GM10266 (cell line): ENCODE measurements at regions not wholly inside any gene's neighbourhood (a gene's known extent, or its start where the extent isn't known, plus 50 kb on each side); places are given as distances from the start of the nearest gene placed in this dataset.

ENCODE experiments used
- DNase-seq: peaks from one replicate; pipeline ENCODE4 v3.0.0; 2012; ENCODE audit errors: extremely low spot score
- TF ChIP-seq, protein P1 (sequence below): IDR thresholded peaks from 2 replicates; pipeline ENCODE4 v1.5.1; 2012; ENCODE audit warnings: mild to moderate bottlenecking, low read depth; ENCODE audit not compliant: control insufficient read depth, insufficient read depth; ENCODE audit errors: missing control alignments

DNA sequence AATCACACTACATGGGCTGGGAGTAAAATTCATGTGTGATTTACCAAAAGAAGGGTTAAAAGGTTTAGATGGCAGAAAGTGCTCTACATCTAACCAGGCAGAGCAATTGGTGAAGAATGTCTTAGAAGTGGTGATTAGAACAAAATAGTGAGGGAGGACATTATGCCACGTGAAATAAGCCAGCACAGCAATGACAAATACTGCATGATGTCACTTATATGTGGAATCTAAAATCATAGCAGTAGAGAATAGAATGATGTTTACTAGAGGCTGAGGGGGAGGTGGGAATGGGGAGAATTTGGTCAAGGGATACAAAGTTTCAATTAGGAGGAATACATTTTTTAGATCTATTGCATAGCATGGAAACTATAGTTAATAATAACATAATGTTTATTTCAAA lies 253.3 kb downstream of the KCNS3 start:
- TF ChIP-seq, protein P1, sequence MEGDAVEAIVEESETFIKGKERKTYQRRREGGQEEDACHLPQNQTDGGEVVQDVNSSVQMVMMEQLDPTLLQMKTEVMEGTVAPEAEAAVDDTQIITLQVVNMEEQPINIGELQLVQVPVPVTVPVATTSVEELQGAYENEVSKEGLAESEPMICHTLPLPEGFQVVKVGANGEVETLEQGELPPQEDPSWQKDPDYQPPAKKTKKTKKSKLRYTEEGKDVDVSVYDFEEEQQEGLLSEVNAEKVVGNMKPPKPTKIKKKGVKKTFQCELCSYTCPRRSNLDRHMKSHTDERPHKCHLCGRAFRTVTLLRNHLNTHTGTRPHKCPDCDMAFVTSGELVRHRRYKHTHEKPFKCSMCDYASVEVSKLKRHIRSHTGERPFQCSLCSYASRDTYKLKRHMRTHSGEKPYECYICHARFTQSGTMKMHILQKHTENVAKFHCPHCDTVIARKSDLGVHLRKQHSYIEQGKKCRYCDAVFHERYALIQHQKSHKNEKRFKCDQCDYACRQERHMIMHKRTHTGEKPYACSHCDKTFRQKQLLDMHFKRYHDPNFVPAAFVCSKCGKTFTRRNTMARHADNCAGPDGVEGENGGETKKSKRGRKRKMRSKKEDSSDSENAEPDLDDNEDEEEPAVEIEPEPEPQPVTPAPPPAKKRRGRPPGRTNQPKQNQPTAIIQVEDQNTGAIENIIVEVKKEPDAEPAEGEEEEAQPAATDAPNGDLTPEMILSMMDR, result no peak
- no peak for DNase-seq

DNA sequence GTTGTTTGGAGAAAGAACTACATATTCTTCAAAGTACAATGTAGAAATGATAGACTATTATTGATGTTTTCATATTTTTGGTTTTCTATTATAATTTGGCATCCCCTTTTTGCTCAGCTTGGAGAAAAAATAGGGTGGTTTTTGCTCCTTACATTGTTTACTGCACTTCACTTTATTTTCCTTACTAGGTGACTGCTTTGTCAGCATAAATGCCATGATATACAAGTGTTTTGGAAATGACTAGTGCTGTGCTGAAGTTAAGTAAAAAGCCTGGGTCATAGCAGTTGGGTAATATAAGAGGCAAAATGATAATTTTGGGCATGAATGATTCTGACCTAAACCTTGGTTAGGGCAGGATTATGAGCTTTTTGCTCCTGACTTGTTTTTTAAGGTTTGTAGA lies 250.9 kb downstream of the KCNS3 start:
- TF ChIP-seq, protein P1, result no peak
- no peak for DNase-seq

DNA sequence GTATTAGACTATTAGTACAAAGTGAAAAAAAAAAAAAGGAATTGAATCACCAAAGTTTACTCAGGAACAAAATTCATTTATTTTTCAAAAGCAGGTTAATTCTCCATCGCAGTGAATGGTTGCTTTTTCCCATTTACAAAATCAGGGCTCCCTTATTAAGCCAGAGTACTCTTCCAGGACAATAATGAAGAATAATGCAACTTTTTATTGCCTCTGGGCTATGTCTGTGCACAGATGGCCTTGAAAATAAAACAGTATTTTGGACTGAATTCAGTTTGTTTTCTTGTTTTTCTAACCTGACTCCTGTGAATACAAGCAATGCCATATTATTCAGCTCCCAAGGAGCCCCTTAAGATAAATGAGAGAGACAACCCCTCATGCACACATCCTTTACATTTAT lies 246.8 kb downstream of the KCNS3 start:
- TF ChIP-seq, protein P1, result no peak
- no peak for DNase-seq

DNA sequence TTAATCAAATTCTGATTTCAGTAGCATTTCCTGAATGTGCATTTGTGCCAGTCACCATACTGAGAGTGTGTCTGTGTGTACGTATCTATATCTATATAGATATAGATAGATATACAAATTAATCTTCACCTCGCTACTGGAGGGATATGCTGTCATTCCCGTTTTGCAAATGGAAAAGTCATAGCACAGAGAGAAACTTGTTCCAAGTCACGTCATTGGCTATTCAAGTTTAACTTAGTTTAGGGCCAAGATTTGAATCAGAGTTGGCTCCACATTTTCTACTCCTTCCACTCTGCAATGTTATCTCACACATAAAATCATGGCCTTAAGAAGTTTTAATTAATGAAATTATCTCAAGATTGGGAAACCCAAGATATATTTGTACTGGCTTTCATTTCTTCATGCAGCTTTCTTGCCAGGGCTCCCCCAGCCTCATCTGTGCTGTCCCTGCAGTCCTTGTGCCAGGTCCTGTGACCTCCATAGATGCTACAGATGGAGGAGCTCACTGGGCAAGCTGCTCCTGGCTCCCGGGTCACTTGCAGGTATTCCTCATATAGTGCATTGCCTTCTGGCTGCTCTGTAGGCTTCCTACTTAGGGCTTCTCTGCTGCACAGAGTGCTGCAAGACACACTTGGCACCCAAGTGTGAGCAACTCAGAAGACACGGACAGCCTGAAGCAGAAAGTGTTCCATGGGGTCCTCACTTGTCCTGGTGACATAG lies 245.8 kb downstream of the KCNS3 start:
- DNase-seq, result no peak

DNA sequence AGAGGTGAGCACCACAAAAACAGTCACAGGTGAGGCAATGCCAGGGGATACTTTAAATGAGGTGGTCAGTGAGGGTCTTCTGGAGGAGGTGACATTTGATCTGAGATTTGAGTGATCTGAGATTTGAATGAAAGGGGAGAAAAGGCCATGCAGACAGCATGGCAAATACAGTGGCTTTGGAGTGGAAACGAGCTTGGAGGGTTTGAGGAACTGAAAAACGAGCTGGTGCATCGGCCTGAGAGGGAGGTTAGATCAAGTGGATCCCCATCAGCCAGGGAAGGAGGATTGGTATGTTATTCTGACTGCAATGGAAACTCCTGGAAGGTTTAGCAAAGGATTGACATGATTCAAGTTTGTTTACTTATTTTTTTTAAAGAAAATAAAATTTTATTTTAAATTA lies 245.1 kb downstream of the KCNS3 start:
- DNase-seq, result no peak
- TF ChIP-seq, protein P1, result no peak

More for the DNA sequence above, 245.8 kb downstream of the KCNS3 start:
- TF ChIP-seq, protein P1, result no peak

DNA sequence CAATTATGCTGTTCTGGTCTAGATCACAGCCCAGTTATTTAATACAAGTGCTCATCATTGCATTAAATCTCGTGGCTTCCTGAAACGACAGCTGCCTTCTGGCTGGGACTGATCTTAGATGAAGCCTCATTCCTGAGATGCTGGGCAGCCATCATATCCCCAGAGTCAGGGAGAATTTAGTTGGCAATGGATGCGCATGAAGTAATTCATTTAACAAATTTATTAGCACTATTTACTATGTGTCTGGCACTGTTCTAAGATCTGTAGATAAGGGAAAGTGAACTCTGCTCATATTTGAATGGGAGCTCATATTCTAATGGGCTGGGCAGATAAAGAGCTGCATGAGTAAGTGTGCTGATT lies 244.7 kb downstream of the KCNS3 start:
- TF ChIP-seq, protein P1, result no peak
- DNase-seq, result no peak

DNA sequence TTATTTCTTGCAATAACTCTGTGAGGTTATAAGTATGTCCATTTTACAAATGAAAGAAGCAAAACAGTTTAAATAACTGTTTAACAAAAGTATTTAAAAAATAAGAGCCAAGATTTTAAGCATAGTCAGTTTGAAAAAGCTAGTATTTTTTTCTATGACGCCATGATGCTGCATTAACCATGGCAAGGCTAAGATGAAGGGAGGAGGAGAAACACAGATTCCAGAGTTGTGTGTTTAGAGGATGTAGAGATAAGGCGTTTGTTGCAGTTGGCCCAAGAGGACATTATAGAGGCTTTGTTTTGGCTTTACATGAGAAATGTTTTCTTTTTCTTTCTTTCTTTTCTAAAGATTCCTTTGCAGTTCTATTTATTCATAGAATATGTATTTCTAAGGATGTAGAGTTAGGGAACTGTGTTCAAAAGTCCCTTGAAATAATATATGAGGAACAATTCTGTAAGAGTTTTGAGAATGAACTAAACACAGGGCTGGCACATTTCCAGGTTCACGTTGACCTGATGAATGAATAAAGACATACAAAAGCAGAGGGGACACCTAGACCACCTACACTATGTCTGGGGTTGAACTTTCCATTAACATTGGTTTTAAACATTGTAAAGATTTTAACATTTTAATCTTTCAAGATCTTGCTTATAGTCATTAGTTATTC lies 244.2 kb downstream of the KCNS3 start:
- no peak for DNase-seq
- TF ChIP-seq, protein P1, result no peak
